MM.1S (cell line): ENCODE measurements at regions not wholly inside any gene's neighbourhood (a gene's known extent, or its start where the extent isn't known, plus 50 kb on each side); places are given as distances from the start of the nearest gene placed in this dataset.

Source experiments
- DNase-seq: peaks from one replicate; pipeline ENCODE4 v3.0.0-alpha.2; 2015
- H2AFZ ChIP-seq: fragments of 300-600 bp; sonication (generic); 2 replicates; pipeline ENCODE4 v1.6.0; 2016; ENCODE audit warnings: antibody characterized with exemption, low read length
- H3F3A ChIP-seq: fragments of 300-600 bp; sonication (generic); 2 replicates; pipeline ENCODE4 v1.6.1; 2016; ENCODE audit warnings: mild to moderate bottlenecking, antibody characterized with exemption, low read length, moderate library complexity, mixed read lengths; ENCODE audit not compliant: insufficient read depth
- H3K27ac ChIP-seq: fragments of 300-600 bp; sonication (generic); 2 replicates; pipeline ENCODE4 v1.5.1; 2016; ENCODE audit warnings: mild to moderate bottlenecking, low read length
- H3K27me3 ChIP-seq: fragments of 300-600 bp; sonication (generic); replicated peaks from 2 replicates; pipeline ENCODE4 v1.6.0; 2016; ENCODE audit warnings: low read length; ENCODE audit not compliant: insufficient read depth
- H3K36me3 ChIP-seq: fragments of 300-600 bp; sonication (generic); replicated peaks from 2 replicates; pipeline ENCODE4 v1.6.1; 2016; ENCODE audit warnings: mild to moderate bottlenecking, low read length, mixed read lengths; ENCODE audit not compliant: insufficient read depth
- H3K4me1 ChIP-seq: fragments of 300-600 bp; sonication (generic); 2 replicates; pipeline ENCODE4 v1.6.1; 2016; ENCODE audit warnings: low read length, mixed read lengths
- H3K4me2 ChIP-seq: fragments of 300-600 bp; sonication (generic); 2 replicates; pipeline ENCODE4 v1.6.0; 2016; ENCODE audit warnings: low read depth, low read length
- H3K4me3 ChIP-seq: fragments of 300-600 bp; sonication (generic); 2 replicates; pipeline ENCODE4 v1.5.1; 2016; ENCODE audit warnings: low read length, mixed read lengths
- H3K79me2 ChIP-seq: fragments of 300-600 bp; sonication (generic); 2 replicates; pipeline ENCODE4 v1.6.1; 2016; ENCODE audit warnings: mixed run types, low read length, mixed read lengths
- H3K9ac ChIP-seq: fragments of 300-600 bp; sonication (generic); 2 replicates; pipeline ENCODE4 v1.6.1; 2016; ENCODE audit warnings: low read length, mixed read lengths
- H3K9me2 ChIP-seq: fragments of 300-600 bp; sonication (generic); replicated peaks from 2 replicates; pipeline ENCODE4 v1.6.1; 2016; ENCODE audit warnings: mild to moderate bottlenecking, low read length, mixed read lengths; ENCODE audit not compliant: insufficient read depth
- H3K9me3 ChIP-seq: fragments of 300-600 bp; sonication (generic); replicated peaks from 2 replicates; pipeline ENCODE4 v1.6.1; 2016; ENCODE audit warnings: mild to moderate bottlenecking, low read length, mixed read lengths; ENCODE audit not compliant: insufficient read depth
- H4K20me1 ChIP-seq: fragments of 300-600 bp; sonication (generic); 2 replicates; pipeline ENCODE4 v1.6.1; 2016; ENCODE audit warnings: mild to moderate bottlenecking, low read length, moderate library complexity, mixed read lengths; ENCODE audit not compliant: insufficient read depth
- CTCF ChIP-seq: fragments of 300-600 bp; sonication (generic); IDR thresholded peaks from 2 replicates; pipeline ENCODE4 v1.5.1; 2016; ENCODE audit warnings: antibody characterized with exemption, low read length, mixed read lengths
- EZH2 ChIP-seq: fragments of 300-600 bp; sonication (generic); optimal IDR thresholded peaks from 2 replicates; pipeline ENCODE3; 2017; ENCODE audit warnings: low read depth, mild to moderate bottlenecking, antibody characterized with exemption, low read length, mixed read lengths
- EZH2phosphoT487 ChIP-seq: fragments of 300-600 bp; sonication (generic); IDR thresholded peaks from 2 replicates; pipeline ENCODE4 v1.6.1; 2018; ENCODE audit warnings: antibody characterized with exemption, low read length

- DNase-seq = no peak
- H3K27ac ChIP-seq = no peak overlapping the region
- no peaks in the 10 kb centered on the region for H3K36me3 ChIP-seq
- H3K27me3 ChIP-seq = no peaks in the 10 kb centered on the region
- no peaks in the 10 kb centered on the region for H3K4me1 ChIP-seq
- no peaks in the 10 kb centered on the region for H4K20me1 ChIP-seq
- no peaks in the 10 kb centered on the region for H3K9me2 ChIP-seq
- no peak overlapping the region for H3K9ac ChIP-seq
- H3K4me3 ChIP-seq = no peak overlapping the region
- TF ChIP-seq EZH2 (no peak), CTCF (no peak), EZH2phosphoT487 (no peak)
- H3F3A ChIP-seq = no peaks in the 10 kb centered on the region
- no peak overlapping the region for H2AFZ ChIP-seq
- no peaks in the 10 kb centered on the region for H3K79me2 ChIP-seq
- no peak overlapping the region for H3K4me2 ChIP-seq
- no peaks in the 10 kb centered on the region for H3K9me3 ChIP-seq
These were observed 106.9 kb upstream of the PAQR3 start for GRCh38 chr4:79046016-79046592.

- Histone ChIP-seq H3K9ac (no peak overlapping the region), H3K36me3 (no peaks in the 10 kb centered on the region), H3K27ac (no peak overlapping the region), H2AFZ (no peak overlapping the region), H3K4me1 (no peaks in the 10 kb centered on the region), H3K4me2 (no peak overlapping the region), H3K9me2 (no peaks in the 10 kb centered on the region), H3K79me2 (no peaks in the 10 kb centered on the region), H3K27me3 (no peaks in the 10 kb centered on the region), H4K20me1 (no peaks in the 10 kb centered on the region), H3F3A (no peaks in the 10 kb centered on the region), H3K4me3 (no peak overlapping the region), H3K9me3 (no peaks in the 10 kb centered on the region)
- no peak for DNase-seq
- TF ChIP-seq CTCF = no peak
- TF ChIP-seq EZH2phosphoT487 = no peak
- no peak for TF ChIP-seq EZH2
These were observed 105.0 kb upstream of the PAQR3 start for GRCh38 chr4:79044141-79044659.

DNA sequence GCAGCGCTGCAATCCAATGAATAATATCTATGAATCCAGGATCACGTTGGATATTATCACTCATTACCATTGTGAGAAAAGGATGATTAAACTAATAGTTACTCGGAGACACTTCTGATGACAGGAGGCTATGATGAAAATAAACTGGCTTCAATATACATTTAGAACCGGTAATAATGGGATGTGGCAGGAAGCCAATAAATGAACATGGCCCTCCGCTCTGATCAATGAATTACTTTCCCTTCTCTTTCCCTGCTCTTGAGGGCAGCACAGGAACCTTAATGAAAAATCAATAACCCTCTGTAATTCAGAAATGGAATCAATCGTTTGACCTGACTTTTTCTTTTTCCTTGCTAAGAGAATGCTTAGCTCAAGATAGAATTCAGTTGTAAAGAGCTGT, 103.9 kb upstream of the PAQR3 start:
- H2AFZ ChIP-seq = no peak overlapping the region
- TF ChIP-seq CTCF = no peak
- TF ChIP-seq EZH2 = no peak
- no peak for TF ChIP-seq EZH2phosphoT487
- no peaks in the 10 kb centered on the region for H3K36me3 ChIP-seq
- H3K4me2 ChIP-seq = no peak overlapping the region
- H3K27ac ChIP-seq = no peak overlapping the region
- H3F3A ChIP-seq = no peaks in the 10 kb centered on the region
- no peaks in the 10 kb centered on the region for H3K9me3 ChIP-seq
- H3K4me3 ChIP-seq = no peak overlapping the region
- H3K79me2 ChIP-seq = no peaks in the 10 kb centered on the region
- no peak for DNase-seq
- H3K9me2 ChIP-seq = no peaks in the 10 kb centered on the region
- no peak overlapping the region for H3K9ac ChIP-seq
- H3K27me3 ChIP-seq = no peaks in the 10 kb centered on the region
- H3K4me1 ChIP-seq = no peaks in the 10 kb centered on the region
- H4K20me1 ChIP-seq = no peaks in the 10 kb centered on the region
